DOHH2 (cell line): ENCODE measurements at regions not wholly inside any gene's neighbourhood (a gene's known extent, or its start where the extent isn't known, plus 50 kb on each side); places are given as distances from the start of the nearest gene placed in this dataset.

Experiments
- EZH2phosphoT487 ChIP-seq: fragments of 200-600 bp; sonication (generic); IDR thresholded peaks from 2 replicates; pipeline ENCODE4 v1.6.1; 2017; ENCODE audit warnings: borderline replicate concordance, mild to moderate bottlenecking, antibody characterized with exemption, low read length, moderate library complexity, mixed read lengths
- TF ChIP-seq, protein P1 (sequence below): fragments of 200-600 bp; sonication (generic); IDR thresholded peaks from one replicate; pipeline ENCODE4 v1.5.1; 2014; ENCODE audit warnings: antibody characterized with exemption, mild to moderate bottlenecking, low read depth, low read length; ENCODE audit not compliant: poor library complexity, severe bottlenecking

- TF ChIP-seq, protein P1, sequence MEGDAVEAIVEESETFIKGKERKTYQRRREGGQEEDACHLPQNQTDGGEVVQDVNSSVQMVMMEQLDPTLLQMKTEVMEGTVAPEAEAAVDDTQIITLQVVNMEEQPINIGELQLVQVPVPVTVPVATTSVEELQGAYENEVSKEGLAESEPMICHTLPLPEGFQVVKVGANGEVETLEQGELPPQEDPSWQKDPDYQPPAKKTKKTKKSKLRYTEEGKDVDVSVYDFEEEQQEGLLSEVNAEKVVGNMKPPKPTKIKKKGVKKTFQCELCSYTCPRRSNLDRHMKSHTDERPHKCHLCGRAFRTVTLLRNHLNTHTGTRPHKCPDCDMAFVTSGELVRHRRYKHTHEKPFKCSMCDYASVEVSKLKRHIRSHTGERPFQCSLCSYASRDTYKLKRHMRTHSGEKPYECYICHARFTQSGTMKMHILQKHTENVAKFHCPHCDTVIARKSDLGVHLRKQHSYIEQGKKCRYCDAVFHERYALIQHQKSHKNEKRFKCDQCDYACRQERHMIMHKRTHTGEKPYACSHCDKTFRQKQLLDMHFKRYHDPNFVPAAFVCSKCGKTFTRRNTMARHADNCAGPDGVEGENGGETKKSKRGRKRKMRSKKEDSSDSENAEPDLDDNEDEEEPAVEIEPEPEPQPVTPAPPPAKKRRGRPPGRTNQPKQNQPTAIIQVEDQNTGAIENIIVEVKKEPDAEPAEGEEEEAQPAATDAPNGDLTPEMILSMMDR: no peak
- TF ChIP-seq EZH2phosphoT487: no peak
These were observed 260.3 kb downstream of the TMEM167A start for GRCh38 chr5:82816926-82817325.
